GM23338 (cell line): ENCODE measurements at regions not wholly inside any gene's neighbourhood (a gene's known extent, or its start where the extent isn't known, plus 50 kb on each side); places are given as distances from the start of the nearest gene placed in this dataset.

Experiments
- CREB1 ChIP-seq: fragments of 250-450 bp; sonication (Bioruptor Pico); IDR thresholded peaks from 2 replicates; pipeline ENCODE4 v1.5.0; 2020; ENCODE audit warnings: low read depth, mild to moderate bottlenecking, moderate library complexity
- CTCF ChIP-seq, 2 experiments: fragments of 200-600 bp in 1 of 2; sonication (generic) in 1 of 2; conservative IDR thresholded peaks; 2 replicates each; pipeline versions ENCODE4 v1.5.1 to v1.6.1; 2016 to 2017; ENCODE audit warnings: antibody characterized with exemption in 2 of 2, low read depth in 2 of 2, mild to moderate bottlenecking in 2 of 2, moderate library complexity in 1 of 2
- ETS1 ChIP-seq: IDR thresholded peaks from 2 replicates; pipeline ENCODE4 v1.6.1; 2016; ENCODE audit warnings: antibody characterized with exemption
- EZH2 ChIP-seq: fragments of 200-600 bp; sonication (generic); IDR thresholded peaks from one replicate; pipeline ENCODE4 v1.8.0; 2017; ENCODE audit warnings: antibody characterized with exemption, mild to moderate bottlenecking, low read depth; ENCODE audit not compliant: unreplicated experiment
- EZH2phosphoT487 ChIP-seq: fragments of 200-600 bp; sonication (generic); IDR thresholded peaks from one replicate; pipeline ENCODE4 v1.8.1; 2018; ENCODE audit warnings: antibody characterized with exemption; ENCODE audit not compliant: unreplicated experiment
- NANOG ChIP-seq: IDR thresholded peaks from 2 replicates; pipeline ENCODE4 v1.6.1; 2016; ENCODE audit warnings: antibody characterized with exemption, borderline replicate concordance
- POLR2AphosphoS5 ChIP-seq: IDR thresholded peaks from 2 replicates; pipeline ENCODE4 v1.6.1; 2016; ENCODE audit warnings: antibody characterized with exemption, low read depth
- REST ChIP-seq: IDR thresholded peaks from one replicate; pipeline ENCODE4 v1.6.1; 2018; ENCODE audit warnings: antibody characterized with exemption; ENCODE audit not compliant: unreplicated experiment
- STAT1 ChIP-seq: IDR thresholded peaks from one replicate; pipeline ENCODE4 v1.6.1; 2016; ENCODE audit warnings: antibody characterized with exemption; ENCODE audit not compliant: unreplicated experiment
- ZNF114 ChIP-seq: fragments of 250-450 bp; sonication (Bioruptor Pico); IDR thresholded peaks from 2 replicates; pipeline ENCODE4 v1.5.0; 2020; ENCODE audit warnings: mild to moderate bottlenecking, moderate library complexity
- ZNF331 ChIP-seq: fragments of 250-450 bp; sonication (Bioruptor Pico); IDR thresholded peaks from 2 replicates; pipeline ENCODE4 v1.5.0; 2020; ENCODE audit warnings: low read depth, mild to moderate bottlenecking, moderate library complexity
- ZNF462 ChIP-seq: fragments of 250-450 bp; sonication (Bioruptor Pico); IDR thresholded peaks from 2 replicates; pipeline ENCODE4 v1.5.0; 2020; ENCODE audit warnings: mild to moderate bottlenecking, moderate library complexity

- TF ChIP-seq ZNF462 (CRISPR knock-in tag) (no peak), NANOG (no peak), REST (no peak), EZH2 (no peak), ETS1 (no peak), CTCF (conservative IDR thresholded peaks at IDR 0.05; ENCODE audit: low read depth in 2 of 2) (no peak), STAT1 (no peak), CREB1 (no peak), ZNF331 (CRISPR knock-in tag) (no peak), POLR2AphosphoS5 (no peak), EZH2phosphoT487 (no peak), ZNF114 (CRISPR knock-in tag) (no peak)
Measured at GRCh38 chr14:26081043-26081442, 516.8 kb downstream of the NOVA1 start (continued).
